SK-N-SH (cell line): ENCODE measurements at regions not wholly inside any gene's neighbourhood (a gene's known extent, or its start where the extent isn't known, plus 50 kb on each side); places are given as distances from the start of the nearest gene placed in this dataset.

Experiments
- CTCF ChIA-PET: fragments of 300-600, 350-600 bp; formaldehyde crosslinking; extraction: SDS; loops from one replicate; lab custom pipeline; 2021; lab: Yijun Ruan, JAX
- POLR2A ChIA-PET: fragments of 350-600 bp; sonication (Branson Sonifier 250); formaldehyde crosslinking; extraction: SDS; loops from one replicate; lab custom pipeline; 2020; ENCODE audit warnings: antibody characterized with exemption, inconsistent platforms; lab: Yijun Ruan, JAX
- DNase-seq: peaks from one replicate; pipeline ENCODE4 v3.0.0; 2012
- H2AFZ ChIP-seq: fragments of 200-600 bp; sonication (generic); 2 replicates; pipeline ENCODE4 v1.8.1; 2016; ENCODE audit warnings: antibody characterized with exemption, mild to moderate bottlenecking, low read depth
- H3F3A ChIP-seq: fragments of 200-600 bp; sonication (generic); replicated peaks from 2 replicates; pipeline ENCODE3; 2016; ENCODE audit warnings: antibody characterized with exemption, mild to moderate bottlenecking; ENCODE audit not compliant: insufficient read depth
- H3K27ac ChIP-seq, 2 experiments: fragments of 200-500 bp in 1 of 2; fragments of 200-600 bp in 1 of 2; sonication (Bioruptor generic) in 1 of 2; sonication (generic), shearing (Covaris generic) in 1 of 2; 2 replicates each; pipeline versions ENCODE4 v1.5.1 to v1.6.1; 2014 to 2016; ENCODE audit warnings: low read depth in 2 of 2, inconsistent platforms in 1 of 2, low read length in 1 of 2, mild to moderate bottlenecking in 1 of 2, mixed read lengths in 1 of 2
- H3K27me3 ChIP-seq: fragments of 200-600 bp; sonication (generic), shearing (Covaris generic); 2 replicates; pipeline ENCODE4 v1.6.1; 2016; ENCODE audit warnings: mixed run types; ENCODE audit not compliant: insufficient read depth
- H3K36me3 ChIP-seq, 2 experiments: fragments of 200-500 bp in 1 of 2; fragments of 200-600 bp in 1 of 2; sonication (Bioruptor generic) in 1 of 2; sonication (generic) in 1 of 2; replicated peaks in 1 of 2; 2 replicates each; pipeline versions ENCODE3 to v1.5.1; 2014 to 2016; ENCODE audit warnings: low read length in 1 of 2, mild to moderate bottlenecking in 1 of 2; ENCODE audit not compliant: insufficient read depth in 2 of 2, control insufficient read depth in 1 of 2
- H3K4me1 ChIP-seq, 2 experiments: fragments of 200-500 bp in 1 of 2; fragments of 200-600 bp in 1 of 2; sonication (Bioruptor generic) in 1 of 2; sonication (generic), shearing (Covaris generic) in 1 of 2; 2 replicates each; pipeline versions ENCODE4 v1.5.1 to v1.6.1; 2014 to 2016; ENCODE audit warnings: low read depth in 1 of 2, low read length in 1 of 2, mixed run types in 1 of 2; ENCODE audit not compliant: insufficient read depth in 2 of 2, control insufficient read depth in 1 of 2
- H3K4me2 ChIP-seq: fragments of 200-600 bp; sonication (generic), shearing (Covaris generic); 2 replicates; pipeline ENCODE4 v1.6.1; 2017; ENCODE audit warnings: mixed run types
- H3K4me3 ChIP-seq, 2 experiments: fragments of 200-500 bp in 1 of 2; fragments of 200-600 bp in 1 of 2; sonication (Bioruptor generic) in 1 of 2; sonication (generic), shearing (Covaris generic) in 1 of 2; 2 replicates each; pipeline versions ENCODE4 v1.5.1 to v1.8.1; 2014 to 2016; ENCODE audit warnings: low read depth in 2 of 2, inconsistent platforms in 1 of 2, low read length in 1 of 2, mild to moderate bottlenecking in 1 of 2, mixed read lengths in 1 of 2, moderate library complexity in 1 of 2
- H3K79me2 ChIP-seq: fragments of 200-600 bp; sonication (generic); 2 replicates; pipeline ENCODE4 v1.8.1; 2017; ENCODE audit warnings: mild to moderate bottlenecking; ENCODE audit not compliant: insufficient read depth
- H3K9ac ChIP-seq: fragments of 200-600 bp; sonication (generic); 2 replicates; pipeline ENCODE4 v1.6.1; 2017; ENCODE audit warnings: mixed run types
- H3K9me2 ChIP-seq: fragments of 200-600 bp; sonication (generic); 2 replicates; pipeline ENCODE4 v1.6.1; 2017; ENCODE audit warnings: mixed run types
- H3K9me3 ChIP-seq: fragments of 200-600 bp; sonication (generic); 2 replicates; pipeline ENCODE4 v1.6.1; 2017; ENCODE audit warnings: mixed run types, mild to moderate bottlenecking, moderate library complexity
- H4K20me1 ChIP-seq: fragments of 200-600 bp; sonication (generic); 2 replicates; pipeline ENCODE4 v1.6.1; 2017; ENCODE audit warnings: mild to moderate bottlenecking, mixed run types; ENCODE audit not compliant: insufficient read depth
- CTCF ChIP-seq: fragments of 200-600 bp; sonication (generic); IDR thresholded peaks from 2 replicates; pipeline ENCODE4 v1.6.1; 2017; ENCODE audit warnings: antibody characterized with exemption, mild to moderate bottlenecking, moderate library complexity
- EZH2phosphoT487 ChIP-seq: fragments of 200-600 bp; sonication (generic); IDR thresholded peaks from 2 replicates; pipeline ENCODE4 v1.6.1; 2017; ENCODE audit warnings: low read depth, mixed run types, mild to moderate bottlenecking, antibody characterized with exemption, moderate library complexity, borderline replicate concordance
- FOXJ3 ChIP-seq: sonication (generic); formaldehyde crosslinking; IDR thresholded peaks from 2 replicates; pipeline ENCODE4 v1.5.1; 2020; ENCODE audit warnings: mild to moderate bottlenecking, missing genetic modification reagents
- FOXM1 ChIP-seq: IDR thresholded peaks from 2 replicates; pipeline ENCODE4 v1.4.0; 2012; ENCODE audit warnings: low read depth, mild to moderate bottlenecking
- GATA2 ChIP-seq: sonication (generic); formaldehyde crosslinking; IDR thresholded peaks from 2 replicates; pipeline ENCODE4 v1.5.0; 2020; ENCODE audit warnings: mild to moderate bottlenecking, missing genetic modification reagents
- JUND ChIP-seq: IDR thresholded peaks from 2 replicates; pipeline ENCODE4 v1.4.0; 2012
- MEF2A ChIP-seq: IDR thresholded peaks from 2 replicates; pipeline ENCODE4 v1.4.0; 2012; ENCODE audit warnings: low read depth, borderline replicate concordance
- NFIC ChIP-seq: IDR thresholded peaks from 2 replicates; pipeline ENCODE4 v1.4.0; 2012; ENCODE audit warnings: borderline replicate concordance
- POLR2AphosphoS5 ChIP-seq: IDR thresholded peaks from 2 replicates; pipeline ENCODE4 v1.6.1; 2012; ENCODE audit warnings: low read depth, low read length
- TAF1 ChIP-seq: IDR thresholded peaks from 2 replicates; pipeline ENCODE4 v1.6.1; 2012; ENCODE audit warnings: low read depth, mild to moderate bottlenecking, low read length, moderate library complexity, borderline replicate concordance
- TCF12 ChIP-seq: IDR thresholded peaks from 2 replicates; pipeline ENCODE4 v1.4.0; 2012
- TEAD4 ChIP-seq: IDR thresholded peaks from 2 replicates; pipeline ENCODE4 v1.4.0; 2012; ENCODE audit warnings: mild to moderate bottlenecking, borderline replicate concordance; ENCODE audit not compliant: insufficient read depth
- WGBS: methylation state at CpG from one replicate; pipeline ENCODE4 v1.1.6; 2017; ENCODE audit warnings: low lambda C conversion rate; 5-methylcytosine and 5-hydroxymethylcytosine counted together
- TF ChIP-seq, protein P1 (sequence below): IDR thresholded peaks from 2 replicates; pipeline ENCODE4 v1.6.1; 2012; ENCODE audit warnings: mild to moderate bottlenecking, low read depth, low read length, moderate library complexity
- TF ChIP-seq, protein P2 (sequence below): IDR thresholded peaks from 2 replicates; pipeline ENCODE4 v1.4.0; 2012; ENCODE audit warnings: low read depth, borderline replicate concordance
- TF ChIP-seq, protein P3 (sequence below): IDR thresholded peaks from 2 replicates; pipeline ENCODE4 v1.4.0; 2012; ENCODE audit warnings: low read depth

GRCh38 chr14:34335968-34336367, 126.1 kb downstream of the SPTSSA start:
- TF ChIP-seq MEF2A = no peak
- TF ChIP-seq, protein P1, sequence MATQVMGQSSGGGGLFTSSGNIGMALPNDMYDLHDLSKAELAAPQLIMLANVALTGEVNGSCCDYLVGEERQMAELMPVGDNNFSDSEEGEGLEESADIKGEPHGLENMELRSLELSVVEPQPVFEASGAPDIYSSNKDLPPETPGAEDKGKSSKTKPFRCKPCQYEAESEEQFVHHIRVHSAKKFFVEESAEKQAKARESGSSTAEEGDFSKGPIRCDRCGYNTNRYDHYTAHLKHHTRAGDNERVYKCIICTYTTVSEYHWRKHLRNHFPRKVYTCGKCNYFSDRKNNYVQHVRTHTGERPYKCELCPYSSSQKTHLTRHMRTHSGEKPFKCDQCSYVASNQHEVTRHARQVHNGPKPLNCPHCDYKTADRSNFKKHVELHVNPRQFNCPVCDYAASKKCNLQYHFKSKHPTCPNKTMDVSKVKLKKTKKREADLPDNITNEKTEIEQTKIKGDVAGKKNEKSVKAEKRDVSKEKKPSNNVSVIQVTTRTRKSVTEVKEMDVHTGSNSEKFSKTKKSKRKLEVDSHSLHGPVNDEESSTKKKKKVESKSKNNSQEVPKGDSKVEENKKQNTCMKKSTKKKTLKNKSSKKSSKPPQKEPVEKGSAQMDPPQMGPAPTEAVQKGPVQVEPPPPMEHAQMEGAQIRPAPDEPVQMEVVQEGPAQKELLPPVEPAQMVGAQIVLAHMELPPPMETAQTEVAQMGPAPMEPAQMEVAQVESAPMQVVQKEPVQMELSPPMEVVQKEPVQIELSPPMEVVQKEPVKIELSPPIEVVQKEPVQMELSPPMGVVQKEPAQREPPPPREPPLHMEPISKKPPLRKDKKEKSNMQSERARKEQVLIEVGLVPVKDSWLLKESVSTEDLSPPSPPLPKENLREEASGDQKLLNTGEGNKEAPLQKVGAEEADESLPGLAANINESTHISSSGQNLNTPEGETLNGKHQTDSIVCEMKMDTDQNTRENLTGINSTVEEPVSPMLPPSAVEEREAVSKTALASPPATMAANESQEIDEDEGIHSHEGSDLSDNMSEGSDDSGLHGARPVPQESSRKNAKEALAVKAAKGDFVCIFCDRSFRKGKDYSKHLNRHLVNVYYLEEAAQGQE = no peak
- TF ChIP-seq TCF12 = no peak
- TF ChIP-seq EZH2phosphoT487 = no peak
- H3K27me3 ChIP-seq = no peaks in the 10 kb centered on the region
- H3F3A ChIP-seq = no peaks in the 10 kb centered on the region
- H3K4me2 ChIP-seq = no peak overlapping the region
- POLR2A ChIA-PET = no interaction called here
- H4K20me1 ChIP-seq = no peaks in the 10 kb centered on the region
- no peaks in the 10 kb centered on the region for H3K36me3 ChIP-seq
- DNase-seq = no peak
- H3K27ac ChIP-seq = no peak overlapping the region
- no peak overlapping the region; the same call in 1 of the 2 replicates for H2AFZ ChIP-seq
- H3K79me2 ChIP-seq = no peaks in the 10 kb centered on the region
- WGBS = 89% methylated on average over 1 of the region's 1 CpG
- no peaks in the 10 kb centered on the region for H3K9me3 ChIP-seq
- no peak overlapping the region for H3K4me3 ChIP-seq
- CTCF ChIA-PET = interaction anchor here (0.8 to 1.0 kb wide), 2 partner anchors 12 to 387 kb away, joined by 3 read pairs; no protein-coding TSS in a partner anchor
- H3K9me2 ChIP-seq = no peaks in the 10 kb centered on the region
- peaks cover 0 to 2% of the 10 kb centered on the region in 2 experiments; a peak in 1 of 4 replicates for H3K4me1 ChIP-seq
- H3K9ac ChIP-seq = no peak overlapping the region

- ChIA-PET CTCF (interaction anchor here (1.0 to 1.9 kb wide), 3 partner anchors 10 to 164 kb away, joined by 4 to 6 read pairs (median 6); no protein-coding TSS in a partner anchor), POLR2A (no interaction called here)
- H3K4me3 ChIP-seq = no peak overlapping the region
- no peaks in the 10 kb centered on the region for H3K9me3 ChIP-seq
- no peaks in the 10 kb centered on the region for H3K9me2 ChIP-seq
- no peak overlapping the region for H3K9ac ChIP-seq
- H2AFZ ChIP-seq = no peak overlapping the region
- no peaks in the 10 kb centered on the region for H3K36me3 ChIP-seq
- DNase-seq = no peak
- no peaks in the 10 kb centered on the region for H3F3A ChIP-seq
- no peaks in the 10 kb centered on the region for H4K20me1 ChIP-seq
- H3K27ac ChIP-seq = no peak overlapping the region
- H3K4me2 ChIP-seq = no peak overlapping the region
- peaks cover 0 to 2% of the 10 kb centered on the region in 2 experiments; a peak in 1 of 4 replicates for H3K4me1 ChIP-seq
- H3K79me2 ChIP-seq = no peaks in the 10 kb centered on the region
- TF ChIP-seq, protein P1 = no peak
- TF ChIP-seq TAF1 (no peak), EZH2phosphoT487 (no peak), POLR2AphosphoS5 (no peak), NFIC (no peak), JUND (no peak), CTCF (no peak), TEAD4 (no peak), FOXJ3 (CRISPR knock-in tag) (no peak), MEF2A (no peak), GATA2 (CRISPR knock-in tag) (no peak), FOXM1 (no peak)
- TF ChIP-seq, protein P2, sequence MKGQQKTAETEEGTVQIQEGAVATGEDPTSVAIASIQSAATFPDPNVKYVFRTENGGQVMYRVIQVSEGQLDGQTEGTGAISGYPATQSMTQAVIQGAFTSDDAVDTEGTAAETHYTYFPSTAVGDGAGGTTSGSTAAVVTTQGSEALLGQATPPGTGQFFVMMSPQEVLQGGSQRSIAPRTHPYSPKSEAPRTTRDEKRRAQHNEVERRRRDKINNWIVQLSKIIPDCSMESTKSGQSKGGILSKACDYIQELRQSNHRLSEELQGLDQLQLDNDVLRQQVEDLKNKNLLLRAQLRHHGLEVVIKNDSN = no peak
- TF ChIP-seq, protein P3, sequence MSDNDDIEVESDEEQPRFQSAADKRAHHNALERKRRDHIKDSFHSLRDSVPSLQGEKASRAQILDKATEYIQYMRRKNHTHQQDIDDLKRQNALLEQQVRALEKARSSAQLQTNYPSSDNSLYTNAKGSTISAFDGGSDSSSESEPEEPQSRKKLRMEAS = no peak
- H3K27me3 ChIP-seq = no peaks in the 10 kb centered on the region
These were observed 127.7 kb downstream of the SPTSSA start for GRCh38 chr14:34334329-34334728.
